ENCODE measurements at regions not wholly inside any gene's neighbourhood (a gene's known extent, or its start where the extent isn't known, plus 50 kb on each side); places are given as distances from the start of the nearest gene placed in this dataset.
"Not testable (repeated sequence)": the region's sequence is repeated elsewhere in the genome, so short reads cannot be mapped to it uniquely, and the experiment has no call there.

- H3K79me2 ChIP-seq (ENCODE audit: control insufficient read depth, insufficient read depth, low read length); H3K9me3 ChIP-seq (ENCODE audit: control insufficient read depth, insufficient read depth, low read depth, low read length); H3K4me1 ChIP-seq (ENCODE audit: control insufficient read depth, extremely low read depth, insufficient read depth, low read length); H2AFZ ChIP-seq (ENCODE audit: low read length); H4K20me1 ChIP-seq (ENCODE audit: control insufficient read depth, extremely low read depth, insufficient read depth, low read length); H3K36me3 ChIP-seq (ENCODE audit: control insufficient read depth, insufficient read depth, low read length); H3K9ac ChIP-seq (ENCODE audit: insufficient read depth, low read length); H3K4me2 ChIP-seq (ENCODE audit: extremely low read depth, insufficient read depth, low read length); DNase-seq (ENCODE audit: low read depth in 2 of 2); H3K4me3 ChIP-seq (replicated peaks in 1 of 4; ENCODE audit: control extremely low read depth in 1 of 4, insufficient read depth in 1 of 4, low read depth in 3 of 4, low read length in 4 of 4); H3K27ac ChIP-seq (ENCODE audit: insufficient read depth, low read length); H3K27me3 ChIP-seq (ENCODE audit: control insufficient read depth, insufficient read depth, low read length): not testable (repeated sequence)
Observed at GRCh38 chr6:60574723-60575122, 1711.3 kb downstream of the KHDRBS2 start.

- not testable (repeated sequence) for H3K79me2 ChIP-seq (ENCODE audit: control insufficient read depth, insufficient read depth, low read length); H3K36me3 ChIP-seq (ENCODE audit: control insufficient read depth, insufficient read depth, low read length); DNase-seq (ENCODE audit: low read depth in 2 of 2); H3K4me1 ChIP-seq (ENCODE audit: control insufficient read depth, extremely low read depth, insufficient read depth, low read length); H3K9ac ChIP-seq (ENCODE audit: insufficient read depth, low read length); H3K27me3 ChIP-seq (ENCODE audit: control insufficient read depth, insufficient read depth, low read length); H4K20me1 ChIP-seq (ENCODE audit: control insufficient read depth, extremely low read depth, insufficient read depth, low read length); H3K27ac ChIP-seq (ENCODE audit: insufficient read depth, low read length); H2AFZ ChIP-seq (ENCODE audit: low read length); H3K4me3 ChIP-seq (replicated peaks in 1 of 4; ENCODE audit: control extremely low read depth in 1 of 4, insufficient read depth in 1 of 4, low read depth in 3 of 4, low read length in 4 of 4); H3K9me3 ChIP-seq (ENCODE audit: control insufficient read depth, insufficient read depth, low read depth, low read length); H3K4me2 ChIP-seq (ENCODE audit: extremely low read depth, insufficient read depth, low read length)
Observed at GRCh38 chr6:60572607-60573006, 1713.4 kb downstream of the KHDRBS2 start.

- H3K27ac ChIP-seq (ENCODE audit: insufficient read depth, low read length); H4K20me1 ChIP-seq (ENCODE audit: control insufficient read depth, extremely low read depth, insufficient read depth, low read length); H3K36me3 ChIP-seq (ENCODE audit: control insufficient read depth, insufficient read depth, low read length); H3K4me1 ChIP-seq (ENCODE audit: control insufficient read depth, extremely low read depth, insufficient read depth, low read length); H3K4me3 ChIP-seq (replicated peaks in 1 of 4; ENCODE audit: control extremely low read depth in 1 of 4, insufficient read depth in 1 of 4, low read depth in 3 of 4, low read length in 4 of 4); H3K4me2 ChIP-seq (ENCODE audit: extremely low read depth, insufficient read depth, low read length); H3K27me3 ChIP-seq (ENCODE audit: control insufficient read depth, insufficient read depth, low read length); H3K9ac ChIP-seq (ENCODE audit: insufficient read depth, low read length); H3K79me2 ChIP-seq (ENCODE audit: control insufficient read depth, insufficient read depth, low read length); DNase-seq (ENCODE audit: low read depth in 2 of 2); H2AFZ ChIP-seq (ENCODE audit: low read length); H3K9me3 ChIP-seq (ENCODE audit: control insufficient read depth, insufficient read depth, low read depth, low read length): not testable (repeated sequence)
Observed at GRCh38 chr6:60571293-60572016, 1714.6 kb downstream of the KHDRBS2 start.

GRCh38 chr6:60570599-60570998, 1715.4 kb downstream of the KHDRBS2 start:
- H3K27ac ChIP-seq (ENCODE audit: insufficient read depth, low read length); H4K20me1 ChIP-seq (ENCODE audit: control insufficient read depth, extremely low read depth, insufficient read depth, low read length); H3K79me2 ChIP-seq (ENCODE audit: control insufficient read depth, insufficient read depth, low read length); H3K4me1 ChIP-seq (ENCODE audit: control insufficient read depth, extremely low read depth, insufficient read depth, low read length); H3K36me3 ChIP-seq (ENCODE audit: control insufficient read depth, insufficient read depth, low read length); H3K27me3 ChIP-seq (ENCODE audit: control insufficient read depth, insufficient read depth, low read length); H2AFZ ChIP-seq (ENCODE audit: low read length); H3K9ac ChIP-seq (ENCODE audit: insufficient read depth, low read length); H3K9me3 ChIP-seq (ENCODE audit: control insufficient read depth, insufficient read depth, low read depth, low read length); DNase-seq (ENCODE audit: low read depth in 2 of 2); H3K4me3 ChIP-seq (replicated peaks in 1 of 4; ENCODE audit: control extremely low read depth in 1 of 4, insufficient read depth in 1 of 4, low read depth in 3 of 4, low read length in 4 of 4); H3K4me2 ChIP-seq (ENCODE audit: extremely low read depth, insufficient read depth, low read length): not testable (repeated sequence)

- not testable (repeated sequence) for H3K27ac ChIP-seq (ENCODE audit: insufficient read depth, low read length); H3K4me1 ChIP-seq (ENCODE audit: control insufficient read depth, extremely low read depth, insufficient read depth, low read length); H4K20me1 ChIP-seq (ENCODE audit: control insufficient read depth, extremely low read depth, insufficient read depth, low read length); H3K27me3 ChIP-seq (ENCODE audit: control insufficient read depth, insufficient read depth, low read length); H3K79me2 ChIP-seq (ENCODE audit: control insufficient read depth, insufficient read depth, low read length); H3K4me3 ChIP-seq (replicated peaks in 1 of 4; ENCODE audit: control extremely low read depth in 1 of 4, insufficient read depth in 1 of 4, low read depth in 3 of 4, low read length in 4 of 4); H3K9me3 ChIP-seq (ENCODE audit: control insufficient read depth, insufficient read depth, low read depth, low read length); H3K4me2 ChIP-seq (ENCODE audit: extremely low read depth, insufficient read depth, low read length); H2AFZ ChIP-seq (ENCODE audit: low read length); H3K9ac ChIP-seq (ENCODE audit: insufficient read depth, low read length); H3K36me3 ChIP-seq (ENCODE audit: control insufficient read depth, insufficient read depth, low read length)
- DNase-seq (ENCODE audit: low read depth in 2 of 2), result peak in 1 of 2 donors; percentile 3
Observed at GRCh38 chr6:60567447-60568187, 1718.4 kb downstream of the KHDRBS2 start.

- H3K9me3 ChIP-seq (ENCODE audit: control insufficient read depth, insufficient read depth, low read depth, low read length); H4K20me1 ChIP-seq (ENCODE audit: control insufficient read depth, extremely low read depth, insufficient read depth, low read length); H3K4me2 ChIP-seq (ENCODE audit: extremely low read depth, insufficient read depth, low read length); H3K4me3 ChIP-seq (replicated peaks in 1 of 4; ENCODE audit: control extremely low read depth in 1 of 4, insufficient read depth in 1 of 4, low read depth in 3 of 4, low read length in 4 of 4); H3K9ac ChIP-seq (ENCODE audit: insufficient read depth, low read length); H3K27ac ChIP-seq (ENCODE audit: insufficient read depth, low read length); H3K4me1 ChIP-seq (ENCODE audit: control insufficient read depth, extremely low read depth, insufficient read depth, low read length); H2AFZ ChIP-seq (ENCODE audit: low read length); DNase-seq (ENCODE audit: low read depth in 2 of 2); H3K36me3 ChIP-seq (ENCODE audit: control insufficient read depth, insufficient read depth, low read length); H3K27me3 ChIP-seq (ENCODE audit: control insufficient read depth, insufficient read depth, low read length); H3K79me2 ChIP-seq (ENCODE audit: control insufficient read depth, insufficient read depth, low read length): not testable (repeated sequence)
Observed at GRCh38 chr6:60566387-60566786, 1719.6 kb downstream of the KHDRBS2 start.

- DNase-seq (ENCODE audit: low read depth in 2 of 2); H2AFZ ChIP-seq (ENCODE audit: low read length); H3K4me3 ChIP-seq (replicated peaks in 1 of 4; ENCODE audit: control extremely low read depth in 1 of 4, insufficient read depth in 1 of 4, low read depth in 3 of 4, low read length in 4 of 4); H3K4me2 ChIP-seq (ENCODE audit: extremely low read depth, insufficient read depth, low read length); H3K36me3 ChIP-seq (ENCODE audit: control insufficient read depth, insufficient read depth, low read length); H4K20me1 ChIP-seq (ENCODE audit: control insufficient read depth, extremely low read depth, insufficient read depth, low read length); H3K4me1 ChIP-seq (ENCODE audit: control insufficient read depth, extremely low read depth, insufficient read depth, low read length); H3K79me2 ChIP-seq (ENCODE audit: control insufficient read depth, insufficient read depth, low read length); H3K9me3 ChIP-seq (ENCODE audit: control insufficient read depth, insufficient read depth, low read depth, low read length); H3K27me3 ChIP-seq (ENCODE audit: control insufficient read depth, insufficient read depth, low read length); H3K27ac ChIP-seq (ENCODE audit: insufficient read depth, low read length); H3K9ac ChIP-seq (ENCODE audit: insufficient read depth, low read length): not testable (repeated sequence)
Observed at GRCh38 chr6:60559702-60560101, 1726.3 kb downstream of the KHDRBS2 start.

All from fibroblast of lung (primary cell).